ENCODE measurements at regions not wholly inside any gene's neighbourhood (a gene's known extent, or its start where the extent isn't known, plus 50 kb on each side); places are given as distances from the start of the nearest gene placed in this dataset.

- TF ChIP-seq CTCF (IDR thresholded peaks at IDR 0.05; ENCODE audit: low read depth, low read length), result no peak
- no peaks in the 10 kb centered on the region for H3K36me3 ChIP-seq
- no peaks in the 10 kb centered on the region for H3K27me3 ChIP-seq
- H3K4me1 ChIP-seq, result no peaks in the 10 kb centered on the region
- no peak for DNase-seq
- no peaks in the 10 kb centered on the region for H3K9me3 ChIP-seq
- H3K4me3 ChIP-seq (ENCODE audit: low read depth, low read length), result no peak overlapping the region
Measured at GRCh38 chr6:112639391-112639831, 292.3 kb downstream of the RFPL4B start.

GRCh38 chr6:112640891-112641290 lies 293.8 kb downstream of the RFPL4B start:
- no peak overlapping the region for H3K4me3 ChIP-seq (ENCODE audit: low read depth, low read length)
- no peaks in the 10 kb centered on the region for H3K27me3 ChIP-seq
- H3K4me1 ChIP-seq, result no peaks in the 10 kb centered on the region
- no peaks in the 10 kb centered on the region for H3K9me3 ChIP-seq
- no peak for TF ChIP-seq CTCF (IDR thresholded peaks at IDR 0.05; ENCODE audit: low read depth, low read length)
- H3K36me3 ChIP-seq, result no peaks in the 10 kb centered on the region
- no peak for DNase-seq

GRCh38 chr6:112649853-112650252 lies 302.7 kb downstream of the RFPL4B start:
- H3K27me3 ChIP-seq, result no peaks in the 10 kb centered on the region
- TF ChIP-seq CTCF (IDR thresholded peaks at IDR 0.05; ENCODE audit: low read depth, low read length), result no peak
- H3K36me3 ChIP-seq, result no peaks in the 10 kb centered on the region
- no peaks in the 10 kb centered on the region for H3K9me3 ChIP-seq
- no peak for DNase-seq
- H3K4me1 ChIP-seq, result peaks cover 5% of the 10 kb centered on the region; the same call in 1 of the 2 replicates
- no peak overlapping the region for H3K4me3 ChIP-seq (ENCODE audit: low read depth, low read length)

- no peaks in the 10 kb centered on the region for H3K9me3 ChIP-seq
- peaks cover 5% of the 10 kb centered on the region; the same call in 1 of the 2 replicates for H3K4me1 ChIP-seq
- no peak overlapping the region for H3K4me3 ChIP-seq (ENCODE audit: low read depth, low read length)
- no peaks in the 10 kb centered on the region for H3K27me3 ChIP-seq
- DNase-seq, result no peak
- TF ChIP-seq CTCF (IDR thresholded peaks at IDR 0.05; ENCODE audit: low read depth, low read length), result no peak
- no peaks in the 10 kb centered on the region for H3K36me3 ChIP-seq
Measured at GRCh38 chr6:112651239-112651638, 304.1 kb downstream of the RFPL4B start.

GRCh38 chr6:112659912-112660311 lies 312.8 kb downstream of the RFPL4B start:
- no peak for DNase-seq

GRCh38 chr6:112660626-112661025 lies 313.5 kb downstream of the RFPL4B start:
- H3K4me3 ChIP-seq (ENCODE audit: low read depth, low read length), result no peak overlapping the region
- H3K4me1 ChIP-seq, result no peaks in the 10 kb centered on the region; the same call in 1 of the 2 replicates
- DNase-seq, result no peak
- no peaks in the 10 kb centered on the region for H3K27me3 ChIP-seq
- no peaks in the 10 kb centered on the region for H3K36me3 ChIP-seq
- H3K9me3 ChIP-seq, result no peaks in the 10 kb centered on the region
- TF ChIP-seq CTCF (IDR thresholded peaks at IDR 0.05; ENCODE audit: low read depth, low read length), result no peak

More at GRCh38 chr6:112659912-112660311, 312.8 kb downstream of the RFPL4B start:
- Histone ChIP-seq H3K4me1 (no peaks in the 10 kb centered on the region), H3K27me3 (no peaks in the 10 kb centered on the region), H3K4me3 (ENCODE audit: low read depth, low read length) (no peak overlapping the region), H3K36me3 (no peaks in the 10 kb centered on the region), H3K9me3 (no peaks in the 10 kb centered on the region)
- TF ChIP-seq CTCF (IDR thresholded peaks at IDR 0.05; ENCODE audit: low read depth, low read length), result no peak
